ENCODE measurements at regions not wholly inside any gene's neighbourhood (a gene's known extent, or its start where the extent isn't known, plus 50 kb on each side); places are given as distances from the start of the nearest gene placed in this dataset.
A peak's percentile ranks its signal among the peaks of the same experiment; 100 is the strongest.
"Not testable (repeated sequence)": the region's sequence is repeated elsewhere in the genome, so short reads cannot be mapped to it uniquely, and the experiment has no call there.

- TF ChIP-seq, protein P1, sequence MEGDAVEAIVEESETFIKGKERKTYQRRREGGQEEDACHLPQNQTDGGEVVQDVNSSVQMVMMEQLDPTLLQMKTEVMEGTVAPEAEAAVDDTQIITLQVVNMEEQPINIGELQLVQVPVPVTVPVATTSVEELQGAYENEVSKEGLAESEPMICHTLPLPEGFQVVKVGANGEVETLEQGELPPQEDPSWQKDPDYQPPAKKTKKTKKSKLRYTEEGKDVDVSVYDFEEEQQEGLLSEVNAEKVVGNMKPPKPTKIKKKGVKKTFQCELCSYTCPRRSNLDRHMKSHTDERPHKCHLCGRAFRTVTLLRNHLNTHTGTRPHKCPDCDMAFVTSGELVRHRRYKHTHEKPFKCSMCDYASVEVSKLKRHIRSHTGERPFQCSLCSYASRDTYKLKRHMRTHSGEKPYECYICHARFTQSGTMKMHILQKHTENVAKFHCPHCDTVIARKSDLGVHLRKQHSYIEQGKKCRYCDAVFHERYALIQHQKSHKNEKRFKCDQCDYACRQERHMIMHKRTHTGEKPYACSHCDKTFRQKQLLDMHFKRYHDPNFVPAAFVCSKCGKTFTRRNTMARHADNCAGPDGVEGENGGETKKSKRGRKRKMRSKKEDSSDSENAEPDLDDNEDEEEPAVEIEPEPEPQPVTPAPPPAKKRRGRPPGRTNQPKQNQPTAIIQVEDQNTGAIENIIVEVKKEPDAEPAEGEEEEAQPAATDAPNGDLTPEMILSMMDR (IDR thresholded peaks at IDR 0.05), result no peak
- Histone ChIP-seq H3K4me1 (peaks cover 11% of the 10 kb centered on the region), H3K4me3 (no peak overlapping the region), H3K36me3 (ENCODE audit: insufficient read depth in 1 of 2, low read depth in 1 of 2) (no peaks in the 10 kb centered on the region), H3K27ac (no peak overlapping the region), H3K27me3 (ENCODE audit: insufficient read depth in 3 of 3, low read length in 2 of 3) (no peaks in the 10 kb centered on the region), H3K9me3 (no peaks in the 10 kb centered on the region)
- ATAC-seq (peak in 2 of 4 donors; percentile 40 to 41), DNase-seq (no peak)
- intact Hi-C loops (cut with DNase I), result loop anchor here in 1 of 2 donors (2.0 kb wide), 1 partner anchor 17 kb away; no protein-coding TSS in a partner anchor
These were observed 156.8 kb upstream of the KCND3 start for GRCh38 chr1:112146201-112146715.

DNA sequence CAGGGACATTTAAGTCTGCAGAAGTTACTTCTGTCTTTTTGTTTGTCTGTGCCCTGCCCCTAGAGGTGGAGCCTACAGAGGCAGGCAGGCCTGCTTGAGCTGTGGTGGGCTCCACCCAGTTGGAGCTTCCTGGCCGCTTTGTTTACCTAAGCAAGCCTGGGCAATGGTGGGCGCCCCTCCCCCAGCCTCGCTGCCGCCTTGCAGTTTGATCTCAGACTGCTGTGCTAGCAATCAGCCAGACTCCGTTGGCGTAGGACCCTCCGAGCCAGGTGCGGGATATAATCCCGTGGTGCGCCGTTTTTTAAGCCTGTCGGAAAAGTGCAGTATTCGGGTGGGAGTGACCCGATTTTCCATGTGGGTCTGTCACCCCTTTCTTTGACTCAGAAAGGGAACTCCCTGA is 170.7 kb upstream of the KCND3 start:
- ATAC-seq; H3K27me3 ChIP-seq (ENCODE audit: insufficient read depth in 3 of 3, low read length in 2 of 3); DNase-seq; H3K4me1 ChIP-seq; H3K27ac ChIP-seq; H3K4me3 ChIP-seq; H3K9me3 ChIP-seq; intact Hi-C loops (cut with DNase I); H3K36me3 ChIP-seq (ENCODE audit: insufficient read depth in 1 of 2, low read depth in 1 of 2): not testable (repeated sequence)
- 59 to 76% (median 63%) methylated on average over 14 of the region's 14 CpGs for WGBS, 3 donors

- WGBS, 3 donors, result 57 to 74% (median 61%) methylated on average over 3 of the region's 3 CpGs
- DNase-seq (no peak), ATAC-seq (no peak)
- TF ChIP-seq, protein P1 (IDR thresholded peaks at IDR 0.05), result no peak
- Histone ChIP-seq H3K4me3 (no peak overlapping the region), H3K9me3 (no peaks in the 10 kb centered on the region), H3K27me3 (ENCODE audit: insufficient read depth in 3 of 3, low read length in 2 of 3) (no peaks in the 10 kb centered on the region), H3K4me1 (no peaks in the 10 kb centered on the region), H3K27ac (no peak overlapping the region), H3K36me3 (ENCODE audit: insufficient read depth in 1 of 2, low read depth in 1 of 2) (no peaks in the 10 kb centered on the region)
- intact Hi-C loops (cut with DNase I), result no loop called here
These were observed 175.9 kb upstream of the KCND3 start for GRCh38 chr1:112165375-112165774.

GRCh38 chr1:112169517-112169916 is 180.0 kb upstream of the KCND3 start:
- intact Hi-C loops (cut with DNase I), result no loop called here
- Histone ChIP-seq H3K27me3 (ENCODE audit: insufficient read depth in 3 of 3, low read length in 2 of 3) (no peaks in the 10 kb centered on the region), H3K4me1 (no peaks in the 10 kb centered on the region), H3K36me3 (ENCODE audit: insufficient read depth in 1 of 2, low read depth in 1 of 2) (no peaks in the 10 kb centered on the region), H3K27ac (no peak overlapping the region), H3K9me3 (no peaks in the 10 kb centered on the region), H3K4me3 (no peak overlapping the region)
- ATAC-seq, result no peak
- TF ChIP-seq, protein P1 (IDR thresholded peaks at IDR 0.05), result no peak
- DNase-seq, result no peak

- no peaks in the 10 kb centered on the region for H3K9me3 ChIP-seq
- DNase-seq, result peak; percentile 17 to 51
- H3K36me3 ChIP-seq (ENCODE audit: insufficient read depth in 1 of 2, low read depth in 1 of 2), result no peaks in the 10 kb centered on the region
- intact Hi-C loops (cut with DNase I), result no loop called here
- no peak for ATAC-seq
- H3K27ac ChIP-seq, result no peak overlapping the region
- TF ChIP-seq, protein P1 (IDR thresholded peaks at IDR 0.05), result no peak
- 10 to 13% (median 11%) methylated on average over 2 of the region's 2 CpGs for WGBS, 3 donors
- H3K27me3 ChIP-seq (ENCODE audit: insufficient read depth in 3 of 3, low read length in 2 of 3), result no peaks in the 10 kb centered on the region
- H3K4me3 ChIP-seq, result no peak overlapping the region
- no peaks in the 10 kb centered on the region for H3K4me1 ChIP-seq
These were observed 182.9 kb upstream of the KCND3 start for GRCh38 chr1:112172294-112172882.
